HEK293 (cell line): ENCODE measurements at regions not wholly inside any gene's neighbourhood (a gene's known extent, or its start where the extent isn't known, plus 50 kb on each side); places are given as distances from the start of the nearest gene placed in this dataset.

ENCODE experiments used
- CTCF ChIA-PET: fragments of 350-600 bp; formaldehyde crosslinking; extraction: SDS; loops from one replicate; lab custom pipeline; 2021; ENCODE audit warnings: antibody characterized with exemption; lab: Yijun Ruan, JAX
- POLR2A ChIA-PET: fragments of 300-600 bp; formaldehyde crosslinking; extraction: SDS; loops from one replicate; lab custom pipeline; 2020; ENCODE audit warnings: antibody characterized with exemption, inconsistent platforms; lab: Yijun Ruan, JAX
- H3K27ac ChIP-seq: fragments of 200-500 bp; sonication (Bioruptor generic); 2 replicates; pipeline ENCODE4 v1.5.1; 2014; ENCODE audit warnings: low read depth, low read length, control low read depth, inconsistent platforms; ENCODE audit errors: extremely low read depth
- H3K36me3 ChIP-seq, 2 experiments: fragments of 200-500 bp in 1 of 2; sonication (Bioruptor generic) in 1 of 2; 1 replicate in 1 of 2; 2 replicates in 1 of 2; pipeline ENCODE4 v1.5.1; 2014 to 2017; ENCODE audit warnings: inconsistent platforms in 2 of 2, low read length in 2 of 2; ENCODE audit not compliant: control insufficient read depth in 2 of 2, insufficient read depth in 1 of 2
- H3K4me1 ChIP-seq: fragments of 200-500 bp; sonication (Bioruptor generic); 2 replicates; pipeline ENCODE4 v1.5.1; 2014; ENCODE audit warnings: mild to moderate bottlenecking, low read length, inconsistent platforms; ENCODE audit not compliant: control insufficient read depth, insufficient read depth
- H3K4me3 ChIP-seq: 2 replicates; pipeline ENCODE4 v1.5.1; 2011; ENCODE audit warnings: low read depth, mild to moderate bottlenecking, control low read depth, low read length, moderate library complexity
- H3K9me3 ChIP-seq: fragments of 200-500 bp; sonication (Bioruptor generic); 2 replicates; pipeline ENCODE4 v1.5.1; 2014; ENCODE audit warnings: low read depth, low read length, inconsistent platforms; ENCODE audit not compliant: control insufficient read depth, insufficient read depth
- GLIS1 ChIP-seq: fragments of 450-650 bp; formaldehyde crosslinking; IDR thresholded peaks from 2 replicates; pipeline ENCODE4 v1.5.1; 2016; ENCODE audit warnings: missing biosample characterization, missing genetic modification characterization
- PRDM2 ChIP-seq: fragments of 450-650 bp; formaldehyde crosslinking; IDR thresholded peaks from 2 replicates; pipeline ENCODE4 v1.5.1; 2016; ENCODE audit warnings: missing biosample characterization, missing genetic modification characterization, borderline replicate concordance
- SALL2 ChIP-seq: fragments of 450-650 bp; formaldehyde crosslinking; IDR thresholded peaks from 2 replicates; pipeline ENCODE4 v1.5.0; 2017; ENCODE audit warnings: missing biosample characterization, mild to moderate bottlenecking, missing genetic modification characterization, borderline replicate concordance
- ZBTB20 ChIP-seq: fragments of 450-650 bp; formaldehyde crosslinking; IDR thresholded peaks from 2 replicates; pipeline ENCODE4 v1.5.1; 2016; ENCODE audit warnings: missing biosample characterization, missing genetic modification characterization
- ZNF214 ChIP-seq: fragments of 450-650 bp; formaldehyde crosslinking; IDR thresholded peaks from 2 replicates; pipeline ENCODE4 v1.5.1; 2017; ENCODE audit warnings: missing biosample characterization, mild to moderate bottlenecking, missing genetic modification characterization, borderline replicate concordance
- ZNF513 ChIP-seq: fragments of 450-650 bp; IDR thresholded peaks from 2 replicates; pipeline ENCODE4 v1.5.1; 2018; ENCODE audit warnings: missing biosample characterization, missing genetic modification characterization
- ZNF521 ChIP-seq: fragments of 450-650 bp; formaldehyde crosslinking; IDR thresholded peaks from 2 replicates; pipeline ENCODE4 v1.5.1; 2017; ENCODE audit warnings: missing biosample characterization, mild to moderate bottlenecking, missing genetic modification characterization
- ZNF555 ChIP-seq: fragments of 450-650 bp; formaldehyde crosslinking; conservative IDR thresholded peaks from 2 replicates; pipeline ENCODE4 v1.5.1; 2017; ENCODE audit warnings: missing biosample characterization, mild to moderate bottlenecking, missing genetic modification characterization, inconsistent platforms
- ZNF596 ChIP-seq: fragments of 450-650 bp; IDR thresholded peaks from 2 replicates; pipeline ENCODE4 v1.5.0; 2018; ENCODE audit warnings: missing biosample characterization, mild to moderate bottlenecking, missing genetic modification characterization, moderate library complexity
- ZNF621 ChIP-seq: fragments of 450-650 bp; formaldehyde crosslinking; IDR thresholded peaks from 2 replicates; pipeline ENCODE4 v1.5.1; 2017; ENCODE audit warnings: missing biosample characterization, missing genetic modification characterization
- ZNF626 ChIP-seq: fragments of 450-650 bp; sonication (Bioruptor Pico); formaldehyde crosslinking; IDR thresholded peaks from 2 replicates; pipeline ENCODE4 v1.5.1; 2018; ENCODE audit warnings: missing biosample characterization, missing genetic modification characterization, inconsistent platforms
- ZNF776 ChIP-seq: fragments of 450-650 bp; formaldehyde crosslinking; IDR thresholded peaks from 2 replicates; pipeline ENCODE4 v1.5.0; 2017; ENCODE audit warnings: missing biosample characterization, missing genetic modification characterization, borderline replicate concordance
- ZNF843 ChIP-seq: fragments of 450-650 bp; formaldehyde crosslinking; IDR thresholded peaks from 2 replicates; pipeline ENCODE4 v1.5.1; 2016; ENCODE audit warnings: missing biosample characterization, missing genetic modification characterization
- TF ChIP-seq, protein P1 (sequence below): fragments of 450-650 bp; formaldehyde crosslinking; IDR thresholded peaks from 2 replicates; pipeline ENCODE4; 2016; ENCODE audit warnings: missing biosample characterization, missing genetic modification characterization
- TF ChIP-seq, protein P2 (sequence below): fragments of 450-650 bp; formaldehyde crosslinking; IDR thresholded peaks from 2 replicates; pipeline ENCODE4 v1.5.1; 2017; ENCODE audit warnings: missing biosample characterization, missing genetic modification characterization

DNA sequence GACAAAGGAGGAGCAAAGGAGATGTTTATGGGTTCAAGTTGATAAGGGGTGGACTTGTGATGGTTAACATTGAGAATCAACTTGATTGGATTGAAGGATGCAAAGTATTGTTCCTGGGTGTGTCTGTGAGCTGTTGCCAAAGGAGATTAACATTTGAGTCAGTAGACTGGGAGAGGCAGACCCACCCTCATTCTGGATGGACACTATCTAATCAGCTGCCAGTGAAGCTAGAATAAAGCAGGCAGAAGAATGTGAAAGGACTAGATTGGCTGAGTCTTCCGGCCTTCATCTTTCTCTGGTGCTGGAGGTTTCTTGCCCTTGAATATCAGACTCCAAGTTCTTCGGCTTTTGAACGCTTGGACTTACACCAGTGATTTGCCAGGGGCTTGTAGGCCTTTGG lies 98.7 kb upstream of the DAB1 start (continued):
- TF ChIP-seq PRDM2 (tag by site-specific recombination) (no peak), ZNF843 (tag by site-specific recombination) (no peak), ZNF596 (tag by site-specific recombination) (no peak), SALL2 (tag by site-specific recombination) (no peak), ZNF626 (tag by site-specific recombination) (no peak), GLIS1 (no peak), ZNF521 (tag by site-specific recombination) (no peak), ZNF621 (tag by site-specific recombination) (no peak), ZNF214 (tag by site-specific recombination) (no peak)
- TF ChIP-seq, protein P1, sequence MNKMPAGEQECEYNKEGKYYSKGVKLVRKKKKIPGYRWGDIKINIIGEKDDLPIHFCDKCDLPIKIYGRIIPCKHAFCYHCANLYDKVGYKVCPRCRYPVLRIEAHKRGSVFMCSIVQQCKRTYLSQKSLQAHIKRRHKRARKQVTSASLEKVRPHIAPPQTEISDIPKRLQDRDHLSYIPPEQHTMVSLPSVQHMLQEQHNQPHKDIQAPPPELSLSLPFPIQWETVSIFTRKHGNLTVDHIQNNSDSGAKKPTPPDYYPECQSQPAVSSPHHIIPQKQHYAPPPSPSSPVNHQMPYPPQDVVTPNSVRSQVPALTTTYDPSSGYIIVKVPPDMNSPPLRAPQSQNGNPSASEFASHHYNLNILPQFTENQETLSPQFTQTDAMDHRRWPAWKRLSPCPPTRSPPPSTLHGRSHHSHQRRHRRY (tag by site-specific recombination) = no peak

DNA sequence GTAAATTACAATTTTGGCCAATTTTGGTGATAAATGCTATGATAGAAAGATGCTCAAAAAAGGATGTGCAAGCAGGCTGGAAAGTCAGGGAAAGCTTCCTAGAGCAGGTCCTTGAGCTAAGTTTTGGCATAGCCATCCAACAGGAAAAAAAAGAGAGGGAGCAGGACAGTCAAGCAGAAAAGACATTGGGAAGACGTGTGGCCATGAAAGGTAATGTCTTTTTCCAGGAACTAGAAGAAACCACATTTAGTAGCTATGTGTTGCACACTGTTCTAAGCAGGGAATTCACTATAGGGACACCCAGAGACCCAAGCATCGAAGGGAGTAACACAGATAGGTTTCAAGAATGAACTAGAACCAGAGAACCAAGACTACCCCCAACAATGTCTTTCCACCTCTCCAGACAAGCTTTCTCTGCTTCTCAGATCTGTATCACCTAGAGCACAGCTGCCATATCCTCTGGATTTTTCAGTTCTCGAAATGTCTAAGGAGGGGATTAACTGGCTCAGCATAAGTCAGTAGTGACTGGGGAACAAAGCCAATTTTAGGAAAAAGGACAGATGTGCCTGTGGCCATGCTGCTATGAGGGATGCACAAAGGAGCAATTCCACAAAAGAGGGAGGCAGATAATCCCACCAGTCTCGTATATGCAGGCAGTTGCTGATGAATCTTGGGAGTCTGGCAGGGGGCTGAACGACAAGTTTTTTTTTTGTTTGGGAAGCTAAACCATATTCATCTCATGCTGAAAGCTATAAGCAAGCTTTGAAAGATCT lies 97.1 kb upstream of the DAB1 start:
- Histone ChIP-seq H3K36me3 (no peaks in the 10 kb centered on the region), H3K4me1 (0 out of 2 replicates have a peak, but pooled peaks cover 5% of the 10 kb centered on the region), H3K27ac (no peak overlapping the region), H3K9me3 (no peaks in the 10 kb centered on the region), H3K4me3 (no peak overlapping the region)
- ChIA-PET POLR2A (no interaction called here), CTCF (interaction anchor here (0.7 to 1.1 kb wide), 3 partner anchors 9 to 19 kb away, joined by 3 to 4 read pairs (median 3); no protein-coding TSS in a partner anchor)
- no peak for TF ChIP-seq ZNF776
- no peak for TF ChIP-seq ZBTB20 (tag by site-specific recombination)

- Histone ChIP-seq H3K4me1 (0 out of 2 replicates have a peak, but pooled peaks cover 5% of the 10 kb centered on the region), H3K4me3 (no peak overlapping the region), H3K27ac (no peak overlapping the region), H3K9me3 (no peaks in the 10 kb centered on the region)
- CTCF ChIA-PET = no interaction called here
- TF ChIP-seq, protein P2, sequence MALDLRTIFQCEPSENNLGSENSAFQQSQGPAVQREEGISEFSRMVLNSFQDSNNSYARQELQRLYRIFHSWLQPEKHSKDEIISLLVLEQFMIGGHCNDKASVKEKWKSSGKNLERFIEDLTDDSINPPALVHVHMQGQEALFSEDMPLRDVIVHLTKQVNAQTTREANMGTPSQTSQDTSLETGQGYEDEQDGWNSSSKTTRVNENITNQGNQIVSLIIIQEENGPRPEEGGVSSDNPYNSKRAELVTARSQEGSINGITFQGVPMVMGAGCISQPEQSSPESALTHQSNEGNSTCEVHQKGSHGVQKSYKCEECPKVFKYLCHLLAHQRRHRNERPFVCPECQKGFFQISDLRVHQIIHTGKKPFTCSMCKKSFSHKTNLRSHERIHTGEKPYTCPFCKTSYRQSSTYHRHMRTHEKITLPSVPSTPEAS (tag by site-specific recombination) = no peak
- TF ChIP-seq ZNF513 (tag by site-specific recombination) (no peak), ZNF555 (tag by site-specific recombination) (no peak)
- TF ChIP-seq, all 188 proteins: peak for 0
- H3K36me3 ChIP-seq = no peaks in the 10 kb centered on the region
- POLR2A ChIA-PET = no interaction called here
Observed at GRCh38 chr1:57518496-57518895, 94.6 kb upstream of the DAB1 start.
